SK-N-MC (cell line): ENCODE measurements at regions not wholly inside any gene's neighbourhood (a gene's known extent, or its start where the extent isn't known, plus 50 kb on each side); places are given as distances from the start of the nearest gene placed in this dataset.

Experiments used
- DNase-seq: peaks from one replicate; pipeline ENCODE4 v3.0.0-alpha.2; 2011; ENCODE audit warnings: low read depth, low spot score
- H3K27ac ChIP-seq: fragments of 200-600 bp; sonication (generic); 2 replicates; pipeline ENCODE4 v1.5.1; 2016; ENCODE audit warnings: mixed run types
- H3K36me3 ChIP-seq: fragments of 200-600 bp; sonication (generic); 2 replicates; pipeline ENCODE4 v1.6.1; 2017; ENCODE audit warnings: antibody characterized with exemption, low read length, mixed read lengths; ENCODE audit not compliant: insufficient read depth
- H3K4me3 ChIP-seq: fragments of 200-600 bp; sonication (generic); 2 replicates; pipeline ENCODE4 v1.5.1; 2016
- H3K9ac ChIP-seq: fragments of 200-600 bp; sonication (generic); 2 replicates; pipeline ENCODE4 v1.8.0; 2017; ENCODE audit warnings: mixed run types, mixed read lengths; ENCODE audit not compliant: insufficient read length
- H3K9me3 ChIP-seq: fragments of 200-600 bp; sonication (generic); 2 replicates; pipeline ENCODE4 v1.6.1; 2017; ENCODE audit warnings: low read depth, mild to moderate bottlenecking, antibody characterized with exemption, low read length, moderate library complexity, mixed read lengths
- EZH2 ChIP-seq: fragments of 200-600 bp; sonication (generic); IDR thresholded peaks from one replicate; pipeline ENCODE4 v1.6.1; 2017; ENCODE audit warnings: antibody characterized with exemption
- FOXP2 ChIP-seq: optimal IDR thresholded peaks from 2 replicates; pipeline ENCODE3; 2011; ENCODE audit warnings: mild to moderate bottlenecking, moderate library complexity; ENCODE audit not compliant: insufficient read depth; ENCODE audit errors: extremely low read length, control extremely low read depth
- POLR2AphosphoS5 ChIP-seq: IDR thresholded peaks from 2 replicates; pipeline ENCODE4 v1.6.1; 2012; ENCODE audit warnings: mild to moderate bottlenecking, low read depth, low read length, borderline replicate concordance

DNA sequence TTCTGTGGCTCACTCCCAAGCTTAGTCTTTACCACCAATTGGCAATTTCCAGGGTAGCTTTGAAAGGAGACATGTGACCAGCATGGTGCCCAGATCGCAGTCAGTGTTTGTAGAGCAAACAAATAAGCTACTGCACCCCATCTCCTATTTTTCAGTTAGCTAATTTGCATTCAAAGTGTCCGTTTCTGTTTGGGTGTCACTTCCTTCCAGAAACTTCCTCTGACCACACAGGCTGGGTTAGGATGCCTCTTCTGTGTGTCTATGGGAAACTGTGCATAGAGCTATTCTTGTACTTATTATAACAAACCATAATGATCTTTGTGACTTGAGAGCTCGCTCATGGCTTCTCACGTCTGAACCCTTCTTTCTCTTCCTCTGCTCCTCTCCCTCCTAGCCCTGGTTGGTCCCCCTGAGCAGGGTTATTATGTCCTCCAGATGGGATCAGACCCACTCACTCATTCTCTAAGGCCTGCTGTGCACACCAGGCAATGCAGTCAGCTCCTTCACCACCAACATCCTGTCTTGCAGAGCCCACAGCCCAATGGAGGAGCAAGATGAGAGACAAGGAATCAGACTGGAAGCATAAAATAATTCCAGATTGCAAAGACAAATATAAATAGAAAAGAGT, 101.2 kb upstream of the ALK start:
- no peak overlapping the region for H3K27ac ChIP-seq
- no peak for DNase-seq
- no peak for TF ChIP-seq EZH2
- TF ChIP-seq POLR2AphosphoS5: no peak
- TF ChIP-seq FOXP2: no peak
- no peak overlapping the region for H3K4me3 ChIP-seq
- H3K9me3 ChIP-seq: no peaks in the 10 kb centered on the region
- no peak overlapping the region for H3K9ac ChIP-seq
- H3K36me3 ChIP-seq: no peaks in the 10 kb centered on the region

DNA sequence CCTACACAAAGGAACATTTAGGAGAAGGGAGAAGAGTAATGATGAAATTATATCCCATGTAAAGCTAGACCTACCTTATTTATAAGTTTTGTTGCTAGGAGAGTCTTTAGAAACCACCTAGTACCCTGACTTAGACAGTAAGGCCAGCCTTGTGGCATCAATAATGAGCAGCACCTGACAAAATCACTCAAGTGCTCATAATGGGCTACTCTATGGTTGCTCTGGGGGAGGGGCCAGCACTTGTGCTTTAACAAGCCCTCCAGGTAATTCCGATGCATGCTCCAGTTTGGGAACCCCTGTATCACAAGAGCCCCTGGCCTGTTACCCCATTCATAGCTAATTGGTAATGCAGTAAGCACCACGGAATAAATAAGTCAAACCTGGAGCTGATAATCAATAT, 102.9 kb upstream of the ALK start:
- Histone ChIP-seq H3K27ac (no peak overlapping the region), H3K4me3 (no peak overlapping the region), H3K36me3 (no peaks in the 10 kb centered on the region), H3K9me3 (no peaks in the 10 kb centered on the region), H3K9ac (no peak overlapping the region)
- no peak for DNase-seq
- TF ChIP-seq EZH2 (no peak), POLR2AphosphoS5 (no peak), FOXP2 (no peak)

DNA sequence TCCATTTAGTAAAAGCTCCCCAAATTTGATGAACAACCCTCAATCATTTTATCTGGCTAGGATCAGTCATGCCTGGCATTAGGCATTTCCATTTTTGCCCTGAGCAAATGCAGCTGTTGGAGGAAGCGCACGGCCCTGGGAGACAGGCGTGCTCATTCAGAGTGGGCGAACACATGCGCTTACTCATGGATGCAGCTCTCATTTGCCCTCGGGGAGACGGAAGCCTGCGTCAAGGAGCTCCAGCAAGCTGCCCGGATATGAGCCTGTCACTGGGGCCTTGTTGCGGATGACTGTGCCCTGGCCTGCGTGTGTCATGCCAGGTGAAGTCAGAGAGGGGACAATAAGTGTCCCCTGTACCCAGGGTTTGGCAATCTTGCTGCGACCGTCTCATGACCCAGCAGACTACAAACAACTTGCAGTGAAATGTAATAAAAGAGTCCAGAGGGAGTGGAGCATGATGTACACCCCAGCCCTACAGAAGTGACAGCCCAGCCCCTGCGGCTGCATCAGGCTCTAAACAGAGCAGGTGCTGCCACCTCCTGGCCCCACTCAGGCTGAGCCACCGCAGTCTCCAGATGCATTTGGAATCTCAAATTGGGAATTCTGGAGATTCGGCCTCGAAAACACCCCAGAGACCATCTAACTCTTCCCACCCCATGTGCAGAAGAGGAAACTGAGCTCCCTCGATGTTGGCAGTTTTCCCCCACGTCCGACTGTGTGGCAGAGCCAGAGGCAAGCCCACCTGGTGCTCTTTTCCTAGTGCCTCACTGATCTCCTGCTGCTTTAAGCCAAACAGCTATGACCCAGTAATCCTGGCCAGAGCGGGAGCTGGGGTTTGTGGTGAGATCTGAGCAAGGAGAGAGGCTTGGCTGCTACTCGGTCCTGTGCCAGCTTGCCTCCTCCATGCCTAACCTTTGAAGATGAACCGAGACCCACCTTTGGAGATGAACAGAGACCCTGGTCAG, 105.0 kb upstream of the ALK start:
- no peak overlapping the region for H3K9ac ChIP-seq
- H3K36me3 ChIP-seq: no peaks in the 10 kb centered on the region
- H3K27ac ChIP-seq: peak overlapping the region; percentile 62; the same call in 1 of the 2 replicates
- TF ChIP-seq EZH2: no peak
- peak; percentile 35 for TF ChIP-seq FOXP2
- no peak overlapping the region for H3K4me3 ChIP-seq
- no peak for DNase-seq
- no peaks in the 10 kb centered on the region for H3K9me3 ChIP-seq

DNA sequence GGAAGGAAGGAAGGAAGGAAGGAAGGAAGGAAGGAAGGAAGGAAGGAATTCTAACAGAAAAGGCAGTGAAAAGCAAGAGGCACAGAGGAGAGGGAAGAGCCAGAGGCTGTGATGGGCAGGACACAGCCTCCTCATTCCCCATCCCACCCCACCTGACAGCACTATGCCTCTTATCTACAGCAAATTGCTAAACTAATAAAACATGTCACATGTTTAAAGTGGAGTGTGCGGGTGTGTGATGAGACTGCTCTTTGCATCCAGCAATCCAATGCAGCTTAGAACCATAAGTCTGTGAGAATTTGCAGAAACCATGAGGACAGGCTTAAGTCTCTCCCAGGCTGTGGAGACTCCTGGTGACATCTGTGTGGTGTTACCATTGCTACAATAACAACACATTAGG, 108.4 kb upstream of the ALK start:
- Histone ChIP-seq H3K27ac (peak overlapping the region; percentile 93), H3K9me3 (no peaks in the 10 kb centered on the region), H3K4me3 (no peak overlapping the region), H3K36me3 (no peaks in the 10 kb centered on the region), H3K9ac (peak overlapping the region; percentile 13)
- TF ChIP-seq EZH2 (no peak), FOXP2 (no peak), POLR2AphosphoS5 (no peak; the same call in 1 of the 2 replicates)
- peak; percentile 92 for DNase-seq

DNA sequence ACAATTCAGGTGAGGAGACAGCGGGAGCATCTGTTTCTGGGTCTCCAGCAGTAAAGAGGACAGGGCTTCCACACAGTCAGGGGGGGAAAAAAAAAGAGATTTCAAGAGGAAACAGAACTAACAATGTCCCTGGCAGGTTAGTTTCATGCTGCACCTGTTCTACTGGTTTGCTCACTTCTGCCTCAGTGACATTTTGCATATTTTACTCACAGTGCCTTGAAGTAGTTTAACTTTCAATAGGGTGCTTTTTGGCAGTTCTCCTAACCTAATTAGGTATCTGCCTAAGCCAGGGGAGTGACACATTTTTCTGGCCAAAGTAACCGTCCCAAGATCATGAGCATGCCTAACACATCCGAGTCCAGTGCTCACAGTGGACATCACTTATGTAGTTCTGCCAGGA, 109.0 kb upstream of the ALK start:
- no peak for DNase-seq
- no peaks in the 10 kb centered on the region for H3K36me3 ChIP-seq

DNA sequence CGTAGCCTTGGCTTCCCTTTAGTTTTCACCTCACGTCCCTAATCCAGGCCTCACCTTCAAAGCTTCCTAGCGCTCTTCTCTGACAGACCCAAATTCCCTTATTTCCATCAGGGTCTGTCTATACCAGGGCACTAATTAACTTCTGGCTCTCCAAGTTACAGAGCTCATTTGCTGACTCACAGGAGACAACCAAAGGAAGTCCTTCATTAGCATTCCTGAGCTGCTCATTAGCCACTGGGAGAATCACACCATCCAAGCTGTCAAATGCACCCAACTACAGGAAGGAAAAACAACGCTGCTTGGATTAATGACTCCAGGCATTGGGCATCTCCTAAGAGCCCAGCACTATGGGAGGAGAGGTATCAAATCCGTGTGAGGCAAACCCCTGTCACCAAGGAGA, 109.8 kb upstream of the ALK start:
- peak; percentile 59 for DNase-seq
- peak overlapping the region; percentile 13 for H3K9ac ChIP-seq
- TF ChIP-seq FOXP2 (no peak), EZH2 (no peak), POLR2AphosphoS5 (no peak; the same call in 1 of the 2 replicates)
- no peak overlapping the region for H3K4me3 ChIP-seq
- H3K27ac ChIP-seq: peak overlapping the region; percentile 93
- H3K36me3 ChIP-seq: no peaks in the 10 kb centered on the region
- no peaks in the 10 kb centered on the region for H3K9me3 ChIP-seq

More for the DNA sequence above, 109.0 kb upstream of the ALK start:
- peak overlapping the region; percentile 93 for H3K27ac ChIP-seq
- peak overlapping the region; percentile 13 for H3K9ac ChIP-seq
- no peaks in the 10 kb centered on the region for H3K9me3 ChIP-seq
- no peak for TF ChIP-seq FOXP2
- H3K4me3 ChIP-seq: 0 out of 2 replicates have a peak overlapping the region, but pooled peaks have one; percentile 21

DNA sequence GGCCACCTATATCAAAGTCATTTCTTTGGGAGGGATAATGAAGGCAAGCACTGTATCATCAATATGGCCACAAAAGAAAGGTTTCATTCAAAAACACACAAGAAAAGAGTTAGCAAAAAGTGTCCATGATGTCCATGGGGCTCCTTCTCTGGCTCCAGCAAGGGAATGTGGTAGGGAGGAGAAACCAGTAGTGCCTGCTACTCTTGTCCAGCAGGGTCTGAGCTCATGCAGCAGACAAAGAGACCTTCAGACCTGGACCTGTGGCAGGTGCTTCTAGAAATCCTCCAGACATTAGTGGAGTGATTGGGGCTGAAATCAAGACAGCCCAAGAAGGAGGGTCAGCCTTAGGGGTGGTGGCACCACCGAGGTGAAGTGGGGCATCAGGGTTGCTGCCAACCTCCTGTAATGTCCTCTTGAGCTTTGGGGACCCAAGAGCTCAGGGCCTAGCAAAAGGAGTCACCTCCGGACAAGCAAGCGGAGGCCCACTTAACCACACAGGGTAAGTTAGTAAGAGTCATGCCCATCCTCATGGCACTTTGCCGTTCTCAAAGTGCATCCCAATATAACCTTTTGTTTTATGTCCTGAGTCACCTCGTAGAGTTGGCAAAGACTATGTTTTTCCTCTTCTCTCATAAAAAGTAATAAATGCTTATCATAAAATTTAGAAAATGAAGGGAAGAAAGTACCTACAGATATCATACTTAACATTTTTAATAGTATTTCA, 112.6 kb upstream of the YPEL5 start:
- Histone ChIP-seq H3K9ac (no peak overlapping the region), H3K27ac (no peak overlapping the region), H3K36me3 (no peaks in the 10 kb centered on the region), H3K4me3 (no peak overlapping the region), H3K9me3 (no peaks in the 10 kb centered on the region)
- no peak for TF ChIP-seq EZH2
- TF ChIP-seq POLR2AphosphoS5: no peak
- TF ChIP-seq FOXP2: no peak
- no peak for DNase-seq

DNA sequence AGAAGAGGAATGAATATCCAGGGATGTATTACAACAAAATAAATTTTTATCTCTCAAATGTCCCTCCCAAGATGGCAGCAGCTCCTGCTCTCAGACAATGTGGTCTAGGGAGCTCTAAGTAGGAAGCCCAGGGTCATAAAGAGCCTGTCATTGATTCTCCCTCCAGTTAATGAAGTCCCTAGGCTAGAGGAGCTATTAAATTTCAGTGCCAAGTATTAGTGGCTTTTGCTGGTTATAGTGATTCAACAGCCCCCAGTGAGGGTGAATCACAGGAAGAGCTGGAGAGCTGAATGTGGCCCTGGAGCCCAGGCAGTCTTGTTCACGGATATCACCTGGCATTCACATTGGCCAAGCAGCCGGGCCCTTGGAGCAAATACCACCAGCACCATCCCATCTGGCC, 109.8 kb upstream of the YPEL5 start:
- Histone ChIP-seq H3K9ac (no peak overlapping the region), H3K27ac (no peak overlapping the region), H3K36me3 (no peaks in the 10 kb centered on the region), H3K4me3 (no peak overlapping the region), H3K9me3 (no peaks in the 10 kb centered on the region)
- no peak for DNase-seq
- TF ChIP-seq POLR2AphosphoS5 (no peak), FOXP2 (no peak), EZH2 (no peak)
